ELF-1 (cell line): ENCODE measurements at regions not wholly inside any gene's neighbourhood (a gene's known extent, or its start where the extent isn't known, plus 50 kb on each side); places are given as distances from the start of the nearest gene placed in this dataset.

Experiments used
- DNase-seq: peaks from one replicate; pipeline ENCODE4 v3.0.0-alpha.2; 2016; ENCODE audit warnings: low read depth, low spot score

DNA sequence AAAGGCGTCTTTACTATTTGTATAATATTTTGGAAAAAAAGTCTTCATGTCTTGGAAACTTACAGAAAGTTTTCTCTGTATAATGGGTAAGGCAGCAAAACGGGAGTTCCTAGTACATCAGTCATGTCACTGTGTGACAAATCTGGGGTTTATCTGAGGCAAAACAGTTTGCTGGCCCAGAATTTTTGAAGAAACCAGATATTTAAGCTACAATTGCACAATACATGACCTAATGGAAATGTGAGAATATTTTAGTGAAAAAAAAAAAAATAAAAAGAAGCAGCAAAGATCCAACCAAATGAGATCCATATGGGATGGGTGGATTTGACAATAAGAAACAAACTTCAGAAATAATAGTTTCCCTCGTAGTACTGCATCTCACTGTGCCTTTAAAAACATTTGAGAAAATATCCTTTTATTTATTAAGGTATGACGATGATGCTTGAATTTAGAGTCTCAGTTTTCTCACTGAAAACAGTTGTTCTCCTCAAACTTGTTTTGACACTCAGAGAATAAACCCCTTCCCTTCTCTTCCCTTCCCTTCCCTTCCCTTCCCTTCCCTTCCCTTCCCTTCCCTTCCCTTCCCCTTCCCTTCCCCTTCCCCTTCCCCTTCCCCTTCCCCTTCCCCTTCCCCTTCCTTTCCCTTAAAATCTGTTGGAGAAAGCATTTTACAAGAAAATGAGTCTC lies 180.5 kb upstream of the TUT7 start:
- DNase-seq, result no peak

DNA sequence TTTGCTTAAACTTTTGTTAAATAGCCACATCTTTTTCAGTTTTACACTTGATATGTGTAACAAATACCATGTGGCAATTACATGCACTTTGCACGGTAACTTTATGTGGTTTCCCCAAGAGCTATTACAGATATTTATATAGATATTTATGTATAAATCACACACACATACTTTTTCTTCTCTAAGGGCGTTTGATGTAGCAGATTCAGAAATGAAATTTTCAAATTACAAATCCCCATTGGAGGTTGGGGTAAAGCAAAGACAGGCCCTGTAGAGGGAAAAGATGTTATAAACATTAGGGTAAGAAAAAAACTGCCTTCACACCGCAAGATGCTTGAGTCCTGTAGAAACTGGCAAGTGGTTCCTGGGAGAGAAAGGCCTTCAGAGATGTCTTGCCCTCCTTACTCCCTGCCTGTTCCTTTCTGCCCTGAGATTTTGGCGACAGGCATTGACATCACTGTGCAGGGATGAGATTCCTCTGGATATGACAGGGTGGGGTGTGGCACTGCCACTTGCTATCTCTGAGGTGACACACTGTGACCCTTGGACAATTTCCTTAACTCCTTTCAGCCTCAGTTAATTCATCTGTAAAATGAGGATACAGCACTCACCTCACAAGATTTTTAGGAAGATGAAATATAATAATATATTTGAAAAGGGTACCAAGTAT lies 177.9 kb upstream of the TUT7 start:
- no peak for DNase-seq

- no peak for DNase-seq
Measured at GRCh38 chr9:86531273-86531970, 177.2 kb upstream of the TUT7 start.

GRCh38 chr9:86529496-86530275 lies 175.5 kb upstream of the TUT7 start:
- DNase-seq, result peak; percentile 8

- DNase-seq, result no peak
Measured at GRCh38 chr9:86526021-86526420, 171.8 kb upstream of the TUT7 start.

- DNase-seq, result peak; percentile 23
Measured at GRCh38 chr9:86525182-86525581, 171.0 kb upstream of the TUT7 start.

DNA sequence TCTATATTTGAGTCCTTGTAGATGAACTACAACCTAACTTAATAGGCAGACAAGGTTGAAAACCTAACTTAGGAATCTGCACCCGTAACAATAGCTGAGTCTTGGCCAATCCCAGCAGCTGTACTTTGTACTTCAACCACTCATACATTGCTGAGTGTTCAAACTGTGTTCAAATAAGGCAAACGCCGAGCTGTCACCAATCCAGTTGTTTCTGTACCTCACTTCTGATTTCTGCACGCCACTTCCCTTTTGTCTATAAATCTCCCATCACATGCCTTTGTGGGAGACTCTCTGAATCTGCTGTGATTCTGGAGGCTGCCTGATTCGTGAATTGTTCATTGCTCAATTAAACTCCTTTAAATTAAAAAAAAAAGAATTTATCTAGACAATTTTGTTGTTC lies 167.8 kb upstream of the TUT7 start:
- DNase-seq, result no peak

DNA sequence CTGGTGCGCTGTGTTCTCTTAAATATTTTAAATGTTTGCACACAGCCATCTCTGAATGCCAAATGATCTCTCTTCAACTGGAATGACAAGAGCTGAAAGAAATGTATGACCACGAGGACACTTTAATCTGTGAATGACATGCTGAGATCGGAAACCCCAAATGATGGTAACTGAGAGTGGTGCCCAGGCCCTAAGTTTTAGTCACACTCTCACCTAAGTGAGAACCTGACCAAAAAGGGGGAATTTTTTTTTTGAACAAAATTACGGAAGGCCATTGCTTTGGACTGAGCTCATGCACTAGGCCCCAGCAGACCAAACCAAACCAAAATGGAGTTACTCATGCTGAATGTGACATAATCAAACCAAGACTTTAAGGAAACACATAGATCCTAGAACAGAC lies 167.1 kb upstream of the TUT7 start:
- no peak for DNase-seq

DNA sequence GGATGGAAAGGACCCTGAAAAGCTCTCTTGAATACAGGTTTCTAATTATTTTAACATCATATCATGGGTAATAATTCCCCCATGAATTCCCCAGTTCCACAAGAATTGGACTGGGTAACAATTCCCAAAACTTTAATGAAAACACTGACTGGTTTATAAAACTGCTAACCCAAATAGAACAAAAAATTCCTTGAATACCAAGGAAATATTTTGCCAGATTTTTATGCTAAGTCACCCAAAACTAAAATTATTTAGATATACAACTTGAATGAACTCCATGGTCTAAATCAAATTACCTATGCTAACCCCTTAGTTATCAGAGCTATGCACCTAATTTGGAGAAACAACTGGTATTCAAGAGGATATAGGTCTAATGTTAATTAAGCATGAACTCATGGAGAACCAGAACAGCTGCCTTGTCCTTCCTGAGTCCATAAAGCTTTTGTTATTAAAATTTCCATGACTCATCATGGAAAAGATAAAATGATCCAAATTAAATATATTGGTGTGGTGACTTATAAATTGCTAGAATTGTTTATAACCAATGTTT lies 164.9 kb upstream of the TUT7 start:
- DNase-seq, result no peak

DNA sequence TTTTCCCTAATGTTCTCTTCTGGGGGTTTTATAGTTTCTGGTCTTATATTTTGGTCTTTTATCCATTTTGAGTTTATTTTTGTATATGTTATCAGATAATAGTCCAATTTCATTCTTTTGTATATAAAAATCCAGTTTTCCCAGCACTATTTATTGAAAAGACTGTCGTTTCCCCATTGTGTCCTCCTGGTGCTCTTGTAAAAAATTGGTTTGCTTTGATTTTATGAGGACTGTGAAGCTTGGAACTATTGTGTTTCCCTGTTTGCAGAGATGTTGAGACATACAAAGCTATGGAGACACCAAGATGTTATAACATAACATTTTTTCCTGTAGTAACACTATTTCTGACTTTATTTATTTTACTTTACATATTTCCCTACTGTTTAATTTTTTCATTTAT lies 163.3 kb upstream of the TUT7 start:
- no peak for DNase-seq

GRCh38 chr9:86516564-86516963 lies 162.4 kb upstream of the TUT7 start:
- no peak for DNase-seq

DNA sequence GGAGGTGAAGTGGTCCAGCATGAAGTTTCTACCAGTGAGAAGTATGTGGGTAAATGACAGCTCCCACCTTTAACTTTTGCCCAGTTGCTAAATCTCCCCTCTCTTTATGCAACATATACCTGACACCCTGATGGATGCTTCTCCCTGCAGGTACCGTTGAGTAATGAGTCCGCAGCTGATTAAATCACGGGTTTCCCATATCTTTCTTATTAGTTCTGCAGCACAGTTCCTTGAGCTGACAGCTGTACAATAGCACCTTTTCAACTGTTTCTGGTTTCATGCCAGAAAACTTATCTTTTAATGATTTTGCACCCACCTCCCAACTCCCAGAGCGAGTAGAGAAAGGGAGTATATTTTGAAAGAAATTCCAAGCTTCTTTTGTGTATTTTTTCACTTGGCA lies 161.0 kb upstream of the TUT7 start:
- DNase-seq, result no peak

- peak; percentile 24 for DNase-seq
Measured at GRCh38 chr9:86513429-86513828, 159.2 kb upstream of the TUT7 start.

GRCh38 chr9:86512929-86513328 lies 158.7 kb upstream of the TUT7 start:
- no peak for DNase-seq

- peak; percentile 50 for DNase-seq
Measured at GRCh38 chr9:86511614-86512360, 157.6 kb upstream of the TUT7 start.

GRCh38 chr9:86508208-86508903 lies 154.1 kb upstream of the TUT7 start:
- no peak for DNase-seq

- DNase-seq, result peak; percentile 31
Measured at GRCh38 chr9:86507212-86507630, 153.0 kb upstream of the TUT7 start.

GRCh38 chr9:86503942-86504341 lies 149.7 kb upstream of the TUT7 start:
- DNase-seq, result no peak

GRCh38 chr9:86503314-86503713 lies 149.1 kb upstream of the TUT7 start:
- no peak for DNase-seq

GRCh38 chr9:86500667-86501435 lies 146.6 kb upstream of the TUT7 start:
- no peak for DNase-seq
